Stimulated activated CD4-positive, alpha-beta T cell treated with anti-CD3 and anti-CD28 coated beads, Interleukin-2, amount 100 ng/mL, for 48 hours (primary cell): ENCODE measurements at regions not wholly inside any gene's neighbourhood (a gene's known extent, or its start where the extent isn't known, plus 50 kb on each side); places are given as distances from the start of the nearest gene placed in this dataset.

Experiments
- DNase-seq, 2 donors: peaks; one replicate each; pipeline ENCODE4 v3.0.0-alpha.2; 2020

GRCh38 chr4:24144381-24144780, 254.5 kb upstream of the PPARGC1A start:
- no peak for DNase-seq

- DNase-seq: no peak
These were observed 253.9 kb upstream of the PPARGC1A start for GRCh38 chr4:24143741-24144140.

GRCh38 chr4:24141836-24142235, 252.0 kb upstream of the PPARGC1A start:
- DNase-seq: no peak

- DNase-seq: no peak
These were observed 251.0 kb upstream of the PPARGC1A start for GRCh38 chr4:24140892-24141291.

- DNase-seq: no peak
These were observed 248.1 kb upstream of the PPARGC1A start for GRCh38 chr4:24137671-24138601.

GRCh38 chr4:24131954-24132673, 242.3 kb upstream of the PPARGC1A start:
- DNase-seq: no peak

- no peak for DNase-seq
These were observed 240.8 kb upstream of the PPARGC1A start for GRCh38 chr4:24130637-24131036.

GRCh38 chr4:24126776-24127175, 236.9 kb upstream of the PPARGC1A start:
- DNase-seq: no peak

- DNase-seq: no peak
These were observed 231.7 kb upstream of the PPARGC1A start for GRCh38 chr4:24121395-24122175.

- no peak for DNase-seq
These were observed 228.1 kb upstream of the PPARGC1A start for GRCh38 chr4:24117975-24118374.

GRCh38 chr4:24116107-24116506, 226.3 kb upstream of the PPARGC1A start:
- no peak for DNase-seq

- DNase-seq: no peak
These were observed 225.2 kb upstream of the PPARGC1A start for GRCh38 chr4:24114919-24115500.

GRCh38 chr4:24114444-24114843, 224.6 kb upstream of the PPARGC1A start:
- no peak for DNase-seq

GRCh38 chr4:24112466-24112865, 222.6 kb upstream of the PPARGC1A start:
- no peak for DNase-seq

GRCh38 chr4:24108567-24108966, 218.7 kb upstream of the PPARGC1A start:
- DNase-seq: no peak

GRCh38 chr4:24105327-24106038, 215.6 kb upstream of the PPARGC1A start:
- DNase-seq: no peak

- DNase-seq: no peak
These were observed 214.3 kb upstream of the PPARGC1A start for GRCh38 chr4:24104158-24104565.

- no peak for DNase-seq
These were observed 213.7 kb upstream of the PPARGC1A start for GRCh38 chr4:24103434-24104157.

- DNase-seq: no peak
These were observed 212.8 kb upstream of the PPARGC1A start for GRCh38 chr4:24102621-24103020.

- DNase-seq: no peak
These were observed 206.8 kb upstream of the PPARGC1A start for GRCh38 chr4:24096603-24097002.

GRCh38 chr4:24094726-24095125, 204.9 kb upstream of the PPARGC1A start:
- no peak for DNase-seq

GRCh38 chr4:24093446-24093845, 203.6 kb upstream of the PPARGC1A start:
- no peak for DNase-seq
